ENCODE measurements at regions not wholly inside any gene's neighbourhood (a gene's known extent, or its start where the extent isn't known, plus 50 kb on each side); places are given as distances from the start of the nearest gene placed in this dataset.

DNA sequence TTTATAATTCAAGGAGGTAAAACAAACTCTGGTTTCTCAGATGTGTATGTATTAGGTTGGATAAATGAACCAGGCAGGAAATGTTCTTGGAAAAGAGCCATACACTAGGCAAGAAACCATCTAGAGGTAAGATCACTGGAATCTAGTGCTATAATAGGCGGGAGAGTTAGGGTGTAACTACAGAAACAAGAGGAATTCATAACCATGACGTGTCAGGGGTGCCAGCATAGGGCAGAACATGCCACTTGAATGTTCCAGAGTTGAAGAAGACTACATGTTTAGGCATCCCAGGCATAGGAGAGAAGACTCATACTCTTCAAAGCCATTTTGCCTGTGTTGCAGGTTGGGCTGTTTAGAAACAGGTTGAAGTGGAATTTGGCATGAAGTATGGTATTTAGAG lies 198.7 kb downstream of the CCNG2 start:
- TF ChIP-seq, protein P1, sequence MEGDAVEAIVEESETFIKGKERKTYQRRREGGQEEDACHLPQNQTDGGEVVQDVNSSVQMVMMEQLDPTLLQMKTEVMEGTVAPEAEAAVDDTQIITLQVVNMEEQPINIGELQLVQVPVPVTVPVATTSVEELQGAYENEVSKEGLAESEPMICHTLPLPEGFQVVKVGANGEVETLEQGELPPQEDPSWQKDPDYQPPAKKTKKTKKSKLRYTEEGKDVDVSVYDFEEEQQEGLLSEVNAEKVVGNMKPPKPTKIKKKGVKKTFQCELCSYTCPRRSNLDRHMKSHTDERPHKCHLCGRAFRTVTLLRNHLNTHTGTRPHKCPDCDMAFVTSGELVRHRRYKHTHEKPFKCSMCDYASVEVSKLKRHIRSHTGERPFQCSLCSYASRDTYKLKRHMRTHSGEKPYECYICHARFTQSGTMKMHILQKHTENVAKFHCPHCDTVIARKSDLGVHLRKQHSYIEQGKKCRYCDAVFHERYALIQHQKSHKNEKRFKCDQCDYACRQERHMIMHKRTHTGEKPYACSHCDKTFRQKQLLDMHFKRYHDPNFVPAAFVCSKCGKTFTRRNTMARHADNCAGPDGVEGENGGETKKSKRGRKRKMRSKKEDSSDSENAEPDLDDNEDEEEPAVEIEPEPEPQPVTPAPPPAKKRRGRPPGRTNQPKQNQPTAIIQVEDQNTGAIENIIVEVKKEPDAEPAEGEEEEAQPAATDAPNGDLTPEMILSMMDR (IDR thresholded peaks at IDR 0.05), result no peak
- no peak for TF ChIP-seq POLR2AphosphoS5 (IDR thresholded peaks at IDR 0.05)
- TF ChIP-seq EP300 (IDR thresholded peaks at IDR 0.05), result no peak
